ENCODE measurements at regions not wholly inside any gene's neighbourhood (a gene's known extent, or its start where the extent isn't known, plus 50 kb on each side); places are given as distances from the start of the nearest gene placed in this dataset.

DNA sequence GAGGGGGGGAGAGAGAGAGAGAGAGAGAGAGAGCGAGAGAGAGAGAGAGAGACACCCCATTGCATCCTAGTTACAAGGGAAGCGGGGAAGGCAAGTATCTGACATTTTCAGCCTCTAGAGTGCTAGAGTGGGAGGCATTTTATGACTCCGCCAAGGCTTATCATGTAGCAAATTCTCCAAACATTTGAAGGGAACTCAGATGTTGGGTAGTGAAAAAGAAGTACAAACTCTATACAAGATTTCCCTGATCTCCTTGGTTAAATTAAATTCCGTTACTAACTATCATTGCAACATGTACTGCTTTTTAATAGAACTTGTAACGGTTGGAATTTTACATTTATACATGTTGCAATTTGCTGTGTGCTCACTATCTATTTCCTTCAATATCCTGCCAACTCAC is 83.4 kb upstream of the FAM3C start:
- no peak overlapping the region for H3K14ac ChIP-seq (replicated peaks; ENCODE audit: low read depth, low read length)
- TF ChIP-seq BHLHE40 (IDR thresholded peaks at IDR 0.05; ENCODE audit: low read depth, low read length) (no peak), RAD21 (IDR thresholded peaks at IDR 0.05; ENCODE audit: low read length) (no peak)
- no peak overlapping the region for H2AFZ ChIP-seq (replicated peaks; ENCODE audit: low read length, poor library complexity)
- H3K36me3 ChIP-seq (ENCODE audit: control insufficient read depth, insufficient read depth, low read length): no peaks in the 10 kb centered on the region
- H3K18ac ChIP-seq (ENCODE audit: low read depth, low read length): no peak overlapping the region
- no peaks in the 10 kb centered on the region; the same call in 1 of the 2 replicates for H3K4me1 ChIP-seq (ENCODE audit: control insufficient read depth, insufficient read depth, low read length)
- H3K9ac ChIP-seq (ENCODE audit: low read depth, low read length): no peak overlapping the region
- H3K23ac ChIP-seq (ENCODE audit: low read depth, low read length): no peak overlapping the region
- intact Hi-C loops (cut with micrococcal nuclease) (no loop called here), dilution Hi-C loops (cut with HindIII; ENCODE audit: low sequenced_read_pairs, unreplicated experiment) (no loop called here), in situ Hi-C loops (cut with MboI; ENCODE audit: low sequenced_read_pairs) (no loop called here)
- ChIA-PET CTCF (no interaction called here), POLR2A (ENCODE audit: unreplicated experiment) (no interaction called here)
- no peak overlapping the region for H4K8ac ChIP-seq (ENCODE audit: low read depth in 2 of 2, low read length in 2 of 2)
- no peaks in the 10 kb centered on the region for H3K79me1 ChIP-seq (ENCODE audit: low read depth in 1 of 2, low read length in 2 of 2)
- H2AK9ac ChIP-seq (replicated peaks; ENCODE audit: low read depth, low read length, poor library complexity): no peak overlapping the region
- H2BK5ac ChIP-seq (ENCODE audit: low read depth, low read length, poor library complexity, severe bottlenecking): no peak overlapping the region
- H3K27me3 ChIP-seq (ENCODE audit: control insufficient read depth, insufficient read depth, low read length): peaks cover 1% of the 10 kb centered on the region; the same call in 1 of the 2 replicates
- H3K27ac ChIP-seq (ENCODE audit: insufficient read depth, low read length): no peak overlapping the region
- H2BK120ac ChIP-seq (ENCODE audit: low read depth, low read length): no peak overlapping the region
- H4K5ac ChIP-seq (ENCODE audit: low read depth, low read length): no peak overlapping the region
- DNase-seq (no peak), ATAC-seq (ENCODE audit: low read depth) (no peak)
- no peak overlapping the region for H3K4me2 ChIP-seq (ENCODE audit: low read depth, low read length)
- BruUV-seq (replicated peaks): no TSS peak
- H3K56ac ChIP-seq (ENCODE audit: extremely low read depth, insufficient read depth, low read length): no peak overlapping the region
- no peak overlapping the region for H3K4me3 ChIP-seq (ENCODE audit: insufficient read depth, low read depth, low read length)
- no peaks in the 10 kb centered on the region for H3K9me3 ChIP-seq (ENCODE audit: control insufficient read depth, insufficient read depth, low read length)
- no peak overlapping the region for H2BK15ac ChIP-seq (ENCODE audit: low read depth, low read length)
- no peak overlapping the region for H4K91ac ChIP-seq (ENCODE audit: insufficient read depth, low read depth, low read length)
- WGBS, 2 experiments (ENCODE audit: extremely low coverage in 2 of 2, insufficient read length in 1 of 2): no CpG with 5 or more reads among the region's 5 CpGs
- H2AK5ac ChIP-seq (ENCODE audit: low read depth, low read length): no peak overlapping the region
- H3K9me1 ChIP-seq (ENCODE audit: insufficient read depth, low read length): no peaks in the 10 kb centered on the region
- no peak overlapping the region for H2BK20ac ChIP-seq (ENCODE audit: low read depth, low read length)
- no peaks in the 10 kb centered on the region for H4K20me1 ChIP-seq (ENCODE audit: insufficient read depth, low read length)
- no peak overlapping the region for H3K4ac ChIP-seq (ENCODE audit: low read depth, low read length)

Data from IMR-90 (cell line).